Upper lobe of left lung (tissue), 6 donors: ENCODE measurements at regions not wholly inside any gene's neighbourhood (a gene's known extent, or its start where the extent isn't known, plus 50 kb on each side); places are given as distances from the start of the nearest gene placed in this dataset.

Experiments
- ATAC-seq, 2 donors: fragments of 200-7000 bp; cut with Tn5 transposase; one replicate each; pipeline ENCODE4 v1.9.1; 2022; ENCODE audit warnings: mild to moderate bottlenecking in 2 of 2, moderate library complexity in 2 of 2; ENCODE audit not compliant: low FRiP score in 2 of 2
- DNase-seq, 2 donors: peaks; one replicate each; pipeline ENCODE4 v3.0.0-alpha.2; 2019 to 2020
- H3K27ac ChIP-seq, 4 donors: fragments of 200-600 bp; sonication (generic); one replicate each; pipeline ENCODE4 v1.5.1; 2016 to 2019
- H3K27me3 ChIP-seq, 4 donors: fragments of 200-600 bp; sonication (generic); one replicate each; pipeline ENCODE4 v1.5.1; 2017 to 2019
- H3K36me3 ChIP-seq, 4 donors: fragments of 200-600 bp; sonication (generic); one replicate each; pipeline ENCODE4 v1.5.1; 2016 to 2019
- H3K4me1 ChIP-seq, 4 donors: fragments of 200-600 bp; sonication (generic); one replicate each; pipeline ENCODE4 v1.5.1; 2018 to 2019
- H3K4me3 ChIP-seq, 4 donors: fragments of 200-600 bp; sonication (generic); one replicate each; pipeline ENCODE4 v1.5.1; 2017 to 2019; ENCODE audit warnings: mild to moderate bottlenecking in 2 of 4, moderate library complexity in 1 of 4
- H3K9me3 ChIP-seq, 4 donors: fragments of 200-600 bp; sonication (generic); one replicate each; pipeline ENCODE4 v1.5.1; 2018 to 2019
- EP300 ChIP-seq, 4 donors: sonication (generic); formaldehyde crosslinking; IDR thresholded peaks; one replicate each; pipeline ENCODE4 v1.5.1; 2017; ENCODE audit warnings: antibody characterized with exemption in 4 of 4, control low read depth in 2 of 4
- POLR2A ChIP-seq, 4 donors: fragments of 450-650 bp; IDR thresholded peaks; one replicate each; pipeline ENCODE4 v1.5.1; 2016 to 2017; ENCODE audit warnings: antibody characterized with exemption in 4 of 4, mild to moderate bottlenecking in 2 of 4
- POLR2AphosphoS5 ChIP-seq, 2 donors: sonication (generic); formaldehyde crosslinking; IDR thresholded peaks; one replicate each; pipeline ENCODE4 v1.5.1; 2017; ENCODE audit warnings: antibody characterized with exemption in 2 of 2
- WGBS, 2 donors: methylation state at CpG; one replicate each; pipeline ENCODE4 v1.1.5; 2017 to 2018; 5-methylcytosine and 5-hydroxymethylcytosine counted together
- TF ChIP-seq, protein P1 (sequence below), 6 experiments: fragments of 450-650 bp in 4 of 6; fragments of 200-600 bp in 2 of 6; sonication (generic) in 2 of 6; IDR thresholded peaks; one replicate each; pipeline ENCODE4 v1.5.1; 2016 to 2019; ENCODE audit warnings: antibody characterized with exemption in 6 of 6
- donor health status: DM: no; HTN: no; CAD: no; lungs with moderate emphysema.
- donor health status: DM: no; HTN: yes; CAD: no; lungs with severe emphysema.

GRCh38 chr12:13592063-13592942, 389.1 kb downstream of the GRIN2B start:
- Histone ChIP-seq H3K9me3 (no peaks in the 10 kb centered on the region), H3K4me1 (no peaks in the 10 kb centered on the region), H3K27me3 (no peaks in the 10 kb centered on the region), H3K27ac (no peak overlapping the region), H3K4me3 (no peak overlapping the region), H3K36me3 (no peaks in the 10 kb centered on the region)
- DNase-seq (no peak), ATAC-seq (no peak)
- no peak for TF ChIP-seq POLR2A (IDR thresholded peaks at IDR 0.05)
- TF ChIP-seq EP300 (IDR thresholded peaks at IDR 0.05) = no peak
- TF ChIP-seq, protein P1, sequence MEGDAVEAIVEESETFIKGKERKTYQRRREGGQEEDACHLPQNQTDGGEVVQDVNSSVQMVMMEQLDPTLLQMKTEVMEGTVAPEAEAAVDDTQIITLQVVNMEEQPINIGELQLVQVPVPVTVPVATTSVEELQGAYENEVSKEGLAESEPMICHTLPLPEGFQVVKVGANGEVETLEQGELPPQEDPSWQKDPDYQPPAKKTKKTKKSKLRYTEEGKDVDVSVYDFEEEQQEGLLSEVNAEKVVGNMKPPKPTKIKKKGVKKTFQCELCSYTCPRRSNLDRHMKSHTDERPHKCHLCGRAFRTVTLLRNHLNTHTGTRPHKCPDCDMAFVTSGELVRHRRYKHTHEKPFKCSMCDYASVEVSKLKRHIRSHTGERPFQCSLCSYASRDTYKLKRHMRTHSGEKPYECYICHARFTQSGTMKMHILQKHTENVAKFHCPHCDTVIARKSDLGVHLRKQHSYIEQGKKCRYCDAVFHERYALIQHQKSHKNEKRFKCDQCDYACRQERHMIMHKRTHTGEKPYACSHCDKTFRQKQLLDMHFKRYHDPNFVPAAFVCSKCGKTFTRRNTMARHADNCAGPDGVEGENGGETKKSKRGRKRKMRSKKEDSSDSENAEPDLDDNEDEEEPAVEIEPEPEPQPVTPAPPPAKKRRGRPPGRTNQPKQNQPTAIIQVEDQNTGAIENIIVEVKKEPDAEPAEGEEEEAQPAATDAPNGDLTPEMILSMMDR (IDR thresholded peaks at IDR 0.05) = no peak
- TF ChIP-seq POLR2AphosphoS5 (IDR thresholded peaks at IDR 0.05) = no peak
- 58% methylated on average over 3 of the region's 3 CpGs for WGBS, 2 donors

- Histone ChIP-seq H3K36me3 (no peaks in the 10 kb centered on the region), H3K27ac (no peak overlapping the region), H3K9me3 (no peaks in the 10 kb centered on the region), H3K27me3 (no peaks in the 10 kb centered on the region), H3K4me3 (no peak overlapping the region), H3K4me1 (no peaks in the 10 kb centered on the region)
- ATAC-seq (no peak), DNase-seq (no peak)
- TF ChIP-seq, protein P1 (IDR thresholded peaks at IDR 0.05) = no peak
- no peak for TF ChIP-seq EP300 (IDR thresholded peaks at IDR 0.05)
- TF ChIP-seq POLR2AphosphoS5 (IDR thresholded peaks at IDR 0.05) = no peak
- TF ChIP-seq POLR2A (IDR thresholded peaks at IDR 0.05) = no peak
These were observed 389.9 kb downstream of the GRIN2B start for GRCh38 chr12:13591488-13591887.

DNA sequence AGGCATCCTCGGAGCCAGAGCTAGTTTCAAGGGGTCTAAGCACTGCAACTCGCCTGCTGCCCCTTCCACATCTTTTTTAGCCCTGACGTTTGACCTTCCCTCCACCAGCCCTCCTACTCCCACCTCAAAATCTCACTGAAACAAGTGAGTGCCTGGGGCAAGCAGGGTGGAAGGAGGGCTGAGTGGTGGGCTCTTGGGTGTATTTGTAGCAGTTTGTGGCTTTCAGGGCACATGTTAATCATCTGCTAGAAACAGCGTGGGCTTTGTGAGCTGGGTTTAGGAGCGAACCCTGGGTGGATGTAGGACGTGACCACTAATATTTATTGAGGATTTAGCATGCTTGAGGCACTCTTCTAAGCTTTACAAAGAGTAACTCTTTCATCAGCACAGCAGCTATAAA, 390.3 kb downstream of the GRIN2B start:
- no peak overlapping the region for H3K4me3 ChIP-seq
- TF ChIP-seq, protein P1 (IDR thresholded peaks at IDR 0.05) = no peak
- TF ChIP-seq POLR2A (IDR thresholded peaks at IDR 0.05) (no peak), POLR2AphosphoS5 (IDR thresholded peaks at IDR 0.05) (no peak), EP300 (IDR thresholded peaks at IDR 0.05) (no peak)
- WGBS, 2 donors = 80 to 93% methylated on average over 6 of the region's 6 CpGs
- H3K27me3 ChIP-seq = no peaks in the 10 kb centered on the region
- DNase-seq (no peak), ATAC-seq (no peak)
- no peaks in the 10 kb centered on the region for H3K9me3 ChIP-seq
- H3K4me1 ChIP-seq = no peaks in the 10 kb centered on the region
- no peak overlapping the region for H3K27ac ChIP-seq
- no peaks in the 10 kb centered on the region for H3K36me3 ChIP-seq

DNA sequence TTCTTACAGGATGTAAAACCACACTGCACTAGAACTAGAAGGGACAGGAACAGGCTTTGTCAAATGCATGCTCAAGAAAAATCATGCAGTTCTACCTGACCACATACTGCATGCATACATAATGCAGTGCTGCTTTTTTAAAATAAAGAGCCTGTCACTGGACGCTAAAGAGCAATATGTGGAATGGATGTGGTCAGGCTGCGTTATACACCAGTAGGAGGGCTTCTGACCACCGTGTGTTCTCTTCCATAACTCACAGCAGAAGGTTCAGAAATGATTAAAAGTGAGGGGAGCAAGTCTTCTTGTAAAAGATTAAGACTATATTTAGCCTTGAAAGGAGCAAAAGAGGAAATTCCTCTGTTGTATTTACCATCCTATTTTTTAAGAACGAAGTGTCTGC, 392.0 kb downstream of the EMP1 start:
- Histone ChIP-seq H3K4me1 (no peaks in the 10 kb centered on the region), H3K9me3 (no peaks in the 10 kb centered on the region), H3K27me3 (no peaks in the 10 kb centered on the region), H3K4me3 (no peak overlapping the region), H3K36me3 (no peaks in the 10 kb centered on the region), H3K27ac (no peak overlapping the region)
- TF ChIP-seq POLR2A (IDR thresholded peaks at IDR 0.05) (no peak), EP300 (IDR thresholded peaks at IDR 0.05) (no peak), POLR2AphosphoS5 (IDR thresholded peaks at IDR 0.05) (no peak)
- TF ChIP-seq, protein P1 (IDR thresholded peaks at IDR 0.05) = no peak
- WGBS, 2 donors = 31 to 64% methylated on average over 4 of the region's 4 CpGs
- DNase-seq (no peak), ATAC-seq (no peak)
